DOHH2 (cell line): ENCODE measurements at regions not wholly inside any gene's neighbourhood (a gene's known extent, or its start where the extent isn't known, plus 50 kb on each side); places are given as distances from the start of the nearest gene placed in this dataset.

ENCODE experiments used
- H3F3A ChIP-seq: fragments of 200-600 bp; sonication (generic), shearing (Covaris generic); 2 replicates; pipeline ENCODE4 v1.6.0; 2016; ENCODE audit warnings: antibody characterized with exemption, mild to moderate bottlenecking; ENCODE audit not compliant: control insufficient read depth, insufficient read depth
- H3K27ac ChIP-seq: fragments of 200-600 bp; sonication (generic); 2 replicates; pipeline ENCODE4 v1.5.1; 2014; ENCODE audit warnings: low read depth, mild to moderate bottlenecking, low read length, moderate library complexity
- H3K27me3 ChIP-seq: fragments of 200-600 bp; sonication (generic); 2 replicates; pipeline ENCODE4 v1.6.1; 2014; ENCODE audit warnings: mild to moderate bottlenecking, low read length, mixed read lengths; ENCODE audit not compliant: control insufficient read depth
- H3K36me3 ChIP-seq: fragments of 200-600 bp; sonication (generic); 2 replicates; pipeline ENCODE4 v1.6.1; 2014; ENCODE audit warnings: mild to moderate bottlenecking, low read length, moderate library complexity, mixed read lengths; ENCODE audit not compliant: control insufficient read depth
- H3K4me1 ChIP-seq: fragments of 200-600 bp; sonication (generic); 2 replicates; pipeline ENCODE4 v1.6.1; 2014; ENCODE audit warnings: mild to moderate bottlenecking, low read length, mixed read lengths; ENCODE audit not compliant: control insufficient read depth
- H3K4me2 ChIP-seq: fragments of 200-600 bp; sonication (generic); 2 replicates; pipeline ENCODE4 v1.6.0; 2014; ENCODE audit warnings: mild to moderate bottlenecking, low read length, moderate library complexity
- H3K4me3 ChIP-seq: fragments of 200-600 bp; sonication (generic); 2 replicates; pipeline ENCODE4 v1.5.1; 2014; ENCODE audit warnings: mild to moderate bottlenecking, low read length, mixed read lengths
- H3K79me2 ChIP-seq: fragments of 200-600 bp; sonication (generic); 2 replicates; pipeline ENCODE4 v1.6.1; 2014; ENCODE audit warnings: mild to moderate bottlenecking, low read length, mixed read lengths; ENCODE audit not compliant: control insufficient read depth
- H3K9me2 ChIP-seq: fragments of 200-600 bp; sonication (generic); replicated peaks from 2 replicates; pipeline ENCODE4 v1.6.1; 2014; ENCODE audit warnings: mild to moderate bottlenecking, low read length, mixed read lengths; ENCODE audit not compliant: control insufficient read depth
- H3K9me3 ChIP-seq: fragments of 200-600 bp; sonication (generic); 2 replicates; pipeline ENCODE4 v1.6.1; 2014; ENCODE audit warnings: antibody characterized with exemption, low read length, mixed read lengths; ENCODE audit not compliant: control insufficient read depth, insufficient read depth
- H4K20me1 ChIP-seq: fragments of 200-600 bp; sonication (generic); 2 replicates; pipeline ENCODE4 v1.6.0; 2014; ENCODE audit warnings: low read depth, mild to moderate bottlenecking, antibody characterized with exemption, low read length, moderate library complexity; ENCODE audit not compliant: control insufficient read depth, insufficient read depth
- CTCF ChIP-seq: fragments of 200-600 bp; sonication (generic); IDR thresholded peaks from one replicate; pipeline ENCODE4 v1.5.1; 2014; ENCODE audit warnings: antibody characterized with exemption, mild to moderate bottlenecking, low read depth, low read length; ENCODE audit not compliant: poor library complexity, severe bottlenecking
- EZH2phosphoT487 ChIP-seq: fragments of 200-600 bp; sonication (generic); IDR thresholded peaks from 2 replicates; pipeline ENCODE4 v1.6.1; 2017; ENCODE audit warnings: borderline replicate concordance, mild to moderate bottlenecking, antibody characterized with exemption, low read length, moderate library complexity, mixed read lengths

- Histone ChIP-seq H3K9me2 (no peaks in the 10 kb centered on the region), H3K4me3 (no peak overlapping the region), H3K27me3 (no peaks in the 10 kb centered on the region), H3K4me2 (no peak overlapping the region), H3F3A (no peaks in the 10 kb centered on the region), H3K4me1 (no peaks in the 10 kb centered on the region), H4K20me1 (no peaks in the 10 kb centered on the region), H3K36me3 (no peaks in the 10 kb centered on the region), H3K9me3 (no peaks in the 10 kb centered on the region), H3K27ac (no peak overlapping the region), H3K79me2 (no peaks in the 10 kb centered on the region)
- no peak for TF ChIP-seq EZH2phosphoT487
- no peak for TF ChIP-seq CTCF
Observed at GRCh38 chr18:32621034-32621433, 150.4 kb upstream of the GAREM1 start.

DNA sequence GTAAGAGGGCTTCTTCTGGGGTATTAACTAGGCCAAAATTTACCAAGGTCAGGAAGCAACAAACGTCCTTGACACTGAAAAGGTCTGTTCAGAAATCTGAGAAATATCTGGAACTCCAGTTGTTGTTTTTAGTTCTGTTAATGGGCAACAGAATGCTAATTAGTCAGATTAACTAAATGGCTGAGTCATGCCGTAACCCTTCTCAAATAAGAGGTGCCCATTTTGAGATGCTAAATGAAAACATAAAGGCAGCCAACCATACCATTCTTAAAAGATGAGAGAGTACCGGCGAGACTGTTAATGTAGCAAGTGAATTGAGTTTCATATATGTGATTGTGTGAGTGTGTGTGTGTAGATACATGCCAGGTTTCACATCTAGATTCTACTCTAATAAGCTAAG is 147.9 kb upstream of the GAREM1 start:
- no peak for TF ChIP-seq EZH2phosphoT487
- no peak for TF ChIP-seq CTCF

DNA sequence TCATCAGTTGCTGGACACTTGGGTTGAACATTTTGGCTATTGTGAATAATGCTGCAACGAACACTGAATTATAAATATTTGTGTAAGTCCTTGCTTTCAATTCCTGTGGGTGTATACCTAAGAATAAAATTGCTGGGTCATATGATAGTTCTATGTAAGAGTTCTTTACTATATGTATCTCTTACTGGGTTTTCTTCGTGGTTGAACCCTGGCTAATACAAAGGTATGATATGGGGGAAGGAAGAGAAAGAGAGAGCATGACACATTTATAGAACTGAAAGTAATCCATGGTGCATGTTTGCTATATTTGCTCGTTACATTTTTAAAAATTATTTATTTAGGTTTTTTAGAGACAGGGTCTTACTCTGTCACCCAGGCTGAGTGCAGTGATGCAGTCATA is 143.1 kb upstream of the GAREM1 start:
- Histone ChIP-seq H3K9me2 (no peaks in the 10 kb centered on the region), H3K4me1 (no peaks in the 10 kb centered on the region), H3K4me2 (no peak overlapping the region), H3K27me3 (no peaks in the 10 kb centered on the region), H3K9me3 (no peaks in the 10 kb centered on the region), H3K27ac (no peak overlapping the region), H3K79me2 (no peaks in the 10 kb centered on the region), H3K36me3 (no peaks in the 10 kb centered on the region), H3K4me3 (no peak overlapping the region), H3F3A (no peaks in the 10 kb centered on the region), H4K20me1 (no peaks in the 10 kb centered on the region)
- TF ChIP-seq CTCF, result no peak
- no peak for TF ChIP-seq EZH2phosphoT487

More for the DNA sequence above, 147.9 kb upstream of the GAREM1 start:
- H3K9me2 ChIP-seq, result no peaks in the 10 kb centered on the region
- no peaks in the 10 kb centered on the region for H3K36me3 ChIP-seq
- no peaks in the 10 kb centered on the region for H3K9me3 ChIP-seq
- H3K27me3 ChIP-seq, result no peaks in the 10 kb centered on the region
- H3K4me1 ChIP-seq, result no peaks in the 10 kb centered on the region
- H3K79me2 ChIP-seq, result no peaks in the 10 kb centered on the region
- no peaks in the 10 kb centered on the region for H3F3A ChIP-seq
- no peak overlapping the region for H3K4me3 ChIP-seq
- H3K4me2 ChIP-seq, result no peak overlapping the region
- H3K27ac ChIP-seq, result no peak overlapping the region
- no peaks in the 10 kb centered on the region for H4K20me1 ChIP-seq

DNA sequence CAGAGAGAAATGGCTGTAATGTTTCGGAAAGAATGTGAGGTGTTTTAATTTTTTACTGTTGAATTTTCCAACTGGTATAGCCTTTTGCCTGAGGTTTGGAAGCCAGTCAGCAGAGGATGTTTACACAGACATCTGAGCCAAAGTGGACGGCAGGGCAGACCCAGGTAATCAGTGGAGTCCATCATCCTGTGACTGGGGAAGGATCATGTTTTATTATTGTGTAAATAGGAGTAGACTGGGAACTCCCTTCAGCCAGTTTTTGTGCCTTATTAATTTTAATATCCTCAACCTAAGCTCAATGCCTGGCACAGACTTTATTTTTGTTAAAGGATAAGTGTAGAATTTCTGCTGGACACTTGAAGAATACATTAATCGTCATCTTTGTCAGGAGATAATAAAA is 142.0 kb upstream of the GAREM1 start:
- Histone ChIP-seq H3K4me3 (no peak overlapping the region), H4K20me1 (no peaks in the 10 kb centered on the region), H3K9me2 (no peaks in the 10 kb centered on the region), H3K79me2 (no peaks in the 10 kb centered on the region), H3F3A (no peaks in the 10 kb centered on the region), H3K4me1 (no peaks in the 10 kb centered on the region), H3K4me2 (no peak overlapping the region), H3K36me3 (no peaks in the 10 kb centered on the region), H3K27me3 (no peaks in the 10 kb centered on the region), H3K27ac (no peak overlapping the region), H3K9me3 (no peaks in the 10 kb centered on the region)
- TF ChIP-seq EZH2phosphoT487, result no peak
- no peak for TF ChIP-seq CTCF
